ENCODE measurements at regions not wholly inside any gene's neighbourhood (a gene's known extent, or its start where the extent isn't known, plus 50 kb on each side); places are given as distances from the start of the nearest gene placed in this dataset.

GRCh38 chr4:141578451-141578850, 57.9 kb upstream of the IL15 start:
- no peak overlapping the region for H2BK5ac ChIP-seq (ENCODE audit: low read depth, low read length)
- H2BK20ac ChIP-seq (ENCODE audit: low read length) = no peak overlapping the region
- ChIA-PET POLR2A (ENCODE audit: partially characterized antibody) (no interaction called here), CTCF (ENCODE audit: partially characterized antibody) (no interaction called here)
- H4K20me1 ChIP-seq (replicated peaks in 1 of 2; ENCODE audit: control insufficient read depth in 1 of 2, insufficient read depth in 2 of 2, low read length in 2 of 2) = no peaks in the 10 kb centered on the region
- H2BK12ac ChIP-seq (ENCODE audit: low read depth, low read length) = no peak overlapping the region
- no peak overlapping the region for H3K4ac ChIP-seq (replicated peaks; ENCODE audit: insufficient read length, low read depth, low read length)
- no peaks in the 10 kb centered on the region for H3K9me3 ChIP-seq (ENCODE audit: insufficient read depth in 2 of 2, low read depth in 1 of 2, low read length in 1 of 2)
- FAIRE-seq (no peak), DNase-seq (ENCODE audit: low read depth in 1 of 2, low spot score in 2 of 2) (no peak)
- no peak overlapping the region for H3K4me2 ChIP-seq (ENCODE audit: insufficient read depth in 1 of 2, low read depth in 2 of 2, low read length in 2 of 2)
- no peak overlapping the region for H2BK120ac ChIP-seq (replicated peaks; ENCODE audit: low read depth, low read length)
- H2BK15ac ChIP-seq (ENCODE audit: low read length) = no peak overlapping the region
- no peak overlapping the region for H4K5ac ChIP-seq (ENCODE audit: insufficient read length, low read depth, low read length)
- no peak overlapping the region for H3K9ac ChIP-seq (replicated peaks in 1 of 4; ENCODE audit: extremely low read depth in 1 of 4, low read depth in 3 of 4, low read length in 3 of 4)
- H2AFZ ChIP-seq (ENCODE audit: low read length) = no peak overlapping the region
- H3K79me1 ChIP-seq (ENCODE audit: low read depth, low read length) = no peaks in the 10 kb centered on the region
- no peaks in the 10 kb centered on the region for H3K4me1 ChIP-seq (replicated peaks in 1 of 4; ENCODE audit: control insufficient read depth in 3 of 4, insufficient read depth in 4 of 4, low read length in 3 of 4)
- no peak overlapping the region for H3K18ac ChIP-seq (ENCODE audit: extremely low read depth, low read length)
- H3K4me3 ChIP-seq (ENCODE audit: extremely low read depth in 1 of 4, insufficient read depth in 2 of 4, low read depth in 3 of 4, low read length in 4 of 4) = no peak overlapping the region
- no peaks in the 10 kb centered on the region for H3K23me2 ChIP-seq (ENCODE audit: low read depth, low read length)
- H3K14ac ChIP-seq (ENCODE audit: insufficient read length) = no peak overlapping the region
- no peak overlapping the region for H3K27ac ChIP-seq (ENCODE audit: low read depth, low read length)
- no peaks in the 10 kb centered on the region for H3K79me2 ChIP-seq (ENCODE audit: control insufficient read depth in 1 of 2, insufficient read depth in 2 of 2, low read length in 2 of 2)
- H3K23ac ChIP-seq (ENCODE audit: insufficient read length) = no peak overlapping the region
- no peak overlapping the region for H4K8ac ChIP-seq (ENCODE audit: extremely low read depth, insufficient read depth, low read length)
- no peaks in the 10 kb centered on the region for H3K36me3 ChIP-seq (ENCODE audit: control insufficient read depth in 2 of 4, insufficient read depth in 4 of 4, low read length in 3 of 4)
- H4K91ac ChIP-seq (replicated peaks; ENCODE audit: insufficient read length, low read length) = no peak overlapping the region
- no peaks in the 10 kb centered on the region for H3K27me3 ChIP-seq (replicated peaks in 1 of 4; ENCODE audit: control insufficient read depth in 3 of 4, extremely low read depth in 1 of 4, insufficient read depth in 3 of 4, low read length in 3 of 4)
- no peak overlapping the region for H3K56ac ChIP-seq (replicated peaks; ENCODE audit: insufficient read length, low read depth, low read length)
- H2AK5ac ChIP-seq (ENCODE audit: low read depth, low read length) = no peak overlapping the region
- TF ChIP-seq PHF8 (conservative IDR thresholded peaks at IDR 0.05; ENCODE audit: low read depth, low read length) (no peak), RFX5 (IDR thresholded peaks at IDR 0.05; ENCODE audit: borderline replicate concordance, low read depth, low read length) (no peak), CHD1 (IDR thresholded peaks at IDR 0.05; ENCODE audit: low read depth, low read length) (no peak), RBBP5 (IDR thresholded peaks at IDR 0.05; ENCODE audit: borderline replicate concordance, low read depth, low read length) (no peak), SIRT6 (IDR thresholded peaks at IDR 0.05; ENCODE audit: low read length) (no peak)

Measured in H1 (cell line).